HG03432 (cell line): ENCODE measurements at regions not wholly inside any gene's neighbourhood (a gene's known extent, or its start where the extent isn't known, plus 50 kb on each side); places are given as distances from the start of the nearest gene placed in this dataset.
A peak's percentile ranks its signal among the peaks of the same experiment; 100 is the strongest.
"Not testable (repeated sequence)": the region's sequence is repeated elsewhere in the genome, so short reads cannot be mapped to it uniquely, and the experiment has no call there.

ENCODE experiments used
- ATAC-seq: cut with Tn5 transposase; IDR thresholded peaks from one replicate; pipeline ENCODE4 v1.9.1; 2021; ENCODE audit warnings: mild to moderate bottlenecking, moderate library complexity; ENCODE audit not compliant: unreplicated experiment

DNA sequence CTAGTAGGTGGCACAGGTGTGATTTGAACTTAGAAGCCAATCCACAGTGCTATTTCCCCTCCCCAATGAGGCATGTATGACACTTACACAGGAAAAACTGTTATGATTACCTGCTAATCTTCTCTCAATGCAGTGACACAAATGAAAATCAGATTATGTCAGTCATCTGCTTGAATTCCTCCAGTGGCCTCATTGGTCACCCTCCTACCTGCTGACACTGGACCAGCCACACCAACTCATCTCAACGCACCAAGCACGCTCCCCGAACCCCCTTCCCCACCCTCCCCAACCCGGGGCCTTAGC is 82.2 kb upstream of the SEC11C start:
- ATAC-seq = no peak

GRCh38 chr18:59057969-59058368 is 81.7 kb upstream of the SEC11C start:
- no peak for ATAC-seq

DNA sequence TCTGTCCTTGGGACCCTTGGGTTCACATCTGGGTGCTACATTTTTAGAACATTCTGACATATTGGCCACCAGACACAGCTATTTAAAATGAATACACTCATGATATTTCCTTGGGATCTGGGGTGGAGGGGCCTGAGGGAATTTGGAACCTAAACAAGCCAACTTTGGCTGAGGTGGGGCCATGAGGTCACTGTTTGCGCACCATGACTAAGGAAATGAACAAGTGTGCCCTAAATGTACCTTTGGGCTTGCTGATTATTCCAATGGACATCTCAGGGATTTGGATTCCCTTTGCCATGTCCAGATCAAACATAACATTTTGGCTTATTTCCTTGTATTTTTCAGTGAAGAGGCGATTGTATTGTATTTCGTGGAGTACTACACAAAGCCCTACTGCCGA is 80.5 kb upstream of the SEC11C start:
- no peak for ATAC-seq

DNA sequence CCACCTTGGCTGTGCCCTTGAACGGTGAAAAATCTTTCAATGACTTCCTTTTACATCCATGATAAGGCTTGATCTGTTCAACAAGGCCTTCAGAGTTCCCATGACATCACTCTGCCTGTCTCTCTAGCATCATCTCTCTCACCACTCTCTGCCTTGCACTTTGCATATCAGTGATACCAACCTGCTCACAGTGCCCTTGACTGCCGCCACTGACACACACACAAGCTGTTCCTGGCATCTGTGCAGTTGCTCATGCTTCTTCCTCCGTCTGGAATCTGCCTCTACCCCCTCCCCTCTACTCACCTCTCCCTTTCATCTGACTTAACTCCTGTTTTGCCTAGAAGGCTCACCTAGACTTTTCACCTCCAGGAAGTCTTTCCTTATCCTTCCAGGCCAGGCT is 79.1 kb upstream of the SEC11C start:
- ATAC-seq = no peak

- ATAC-seq = peak; percentile 28
Measured at GRCh38 chr18:59061914-59062642, 77.6 kb upstream of the SEC11C start.

DNA sequence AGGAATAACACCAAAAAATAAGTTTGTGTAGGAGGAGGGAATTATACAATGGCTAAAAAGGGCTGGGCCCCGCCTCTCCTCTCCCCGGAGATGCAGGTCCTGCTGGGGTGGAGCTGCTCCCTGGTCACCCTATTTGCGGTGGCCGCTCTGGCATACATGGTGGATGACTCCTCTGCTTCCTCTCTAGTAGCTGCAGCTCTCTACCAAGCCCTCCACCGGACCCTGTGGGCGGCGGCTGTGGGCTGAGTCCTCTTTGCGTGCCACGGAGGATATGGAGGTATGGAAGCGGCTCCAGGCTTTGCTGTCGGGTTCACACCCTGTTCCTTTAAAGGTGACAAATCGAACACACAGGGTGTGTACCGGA is 77.1 kb upstream of the SEC11C start:
- ATAC-seq = peak; percentile 47

DNA sequence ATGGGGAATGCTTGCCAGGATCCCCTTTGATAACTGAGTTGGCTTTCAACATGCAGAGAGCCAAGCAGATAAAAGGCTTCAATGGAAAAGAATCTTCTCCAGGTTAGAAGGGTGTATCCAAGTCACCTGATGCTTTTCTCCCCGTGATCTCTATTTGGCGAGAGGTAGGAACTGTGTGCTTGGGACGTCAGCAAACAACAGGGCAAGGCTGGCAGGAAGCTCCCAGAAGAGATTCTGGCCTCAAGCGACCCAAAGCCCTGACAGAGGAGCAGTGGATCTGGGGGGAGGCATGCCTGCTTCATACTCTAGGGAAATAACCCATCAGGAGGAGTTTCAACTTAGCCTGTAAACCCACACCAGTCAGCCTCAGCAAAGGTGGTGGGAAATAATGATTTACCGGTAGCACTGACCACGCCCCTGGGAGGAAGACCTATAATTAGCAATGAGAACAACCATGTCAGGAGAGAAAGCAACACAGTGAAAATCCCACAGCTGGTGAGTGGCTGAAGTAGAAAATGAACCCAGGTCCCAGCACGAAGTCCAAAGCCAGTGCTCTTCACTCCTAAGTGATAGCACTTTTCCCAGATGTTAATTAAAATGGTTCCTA is 76.3 kb upstream of the SEC11C start:
- peak; percentile 47 for ATAC-seq

DNA sequence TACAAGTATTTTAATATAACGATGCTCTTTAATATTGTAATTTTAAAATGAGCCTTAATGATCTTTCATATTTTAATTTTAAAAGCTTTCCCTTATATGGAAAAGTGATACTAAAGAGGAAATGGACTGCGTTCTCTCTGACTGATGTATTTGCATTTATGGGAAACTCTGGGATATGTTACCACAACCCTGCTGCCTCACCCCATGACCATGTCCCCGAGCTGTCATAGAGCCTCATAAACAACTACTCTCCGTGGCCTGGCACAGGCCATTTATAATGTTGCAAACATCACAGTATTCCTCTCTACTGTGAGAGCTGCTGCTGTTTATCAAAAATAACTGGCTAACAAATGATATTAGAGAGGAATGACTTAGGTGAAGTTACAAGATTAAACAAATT is 75.8 kb upstream of the SEC11C start:
- no peak for ATAC-seq

DNA sequence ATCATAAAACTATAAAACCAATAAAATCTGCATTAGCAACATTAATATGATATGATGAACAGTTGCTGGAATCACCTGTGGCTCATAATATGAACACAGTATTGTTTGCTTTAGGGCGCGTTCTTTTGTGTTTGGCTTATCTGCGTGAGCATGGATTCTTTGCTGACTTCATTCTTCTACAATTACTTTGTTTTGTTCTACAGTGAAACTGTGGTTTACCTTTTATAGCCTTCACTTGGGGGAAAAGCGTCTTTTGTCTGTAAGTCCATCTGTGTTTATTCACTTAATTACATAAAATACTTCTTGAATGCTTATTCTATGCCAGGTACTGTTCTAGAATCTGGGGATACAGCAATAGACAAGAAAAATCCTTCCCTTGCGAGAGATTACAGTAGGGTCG is 74.0 kb upstream of the SEC11C start:
- no peak for ATAC-seq

DNA sequence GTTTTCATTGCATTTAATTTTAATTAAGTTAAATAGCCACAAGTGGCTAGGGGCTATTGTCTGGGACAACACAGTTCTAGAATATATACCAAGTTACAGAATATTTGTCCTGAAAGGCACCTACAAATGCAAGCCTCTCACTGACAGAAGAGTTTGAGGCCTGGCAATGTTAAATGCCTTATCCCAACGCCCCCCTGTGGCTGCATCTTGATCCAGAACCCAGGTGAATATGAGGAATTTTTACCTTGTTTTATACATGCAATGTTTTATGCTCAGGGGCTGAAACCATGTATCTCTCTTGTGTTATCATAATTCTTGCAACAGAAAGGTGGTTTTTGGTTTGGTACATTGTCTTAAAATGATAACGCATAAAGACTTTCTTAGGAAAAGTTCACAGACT is 71.8 kb upstream of the SEC11C start:
- no peak for ATAC-seq

DNA sequence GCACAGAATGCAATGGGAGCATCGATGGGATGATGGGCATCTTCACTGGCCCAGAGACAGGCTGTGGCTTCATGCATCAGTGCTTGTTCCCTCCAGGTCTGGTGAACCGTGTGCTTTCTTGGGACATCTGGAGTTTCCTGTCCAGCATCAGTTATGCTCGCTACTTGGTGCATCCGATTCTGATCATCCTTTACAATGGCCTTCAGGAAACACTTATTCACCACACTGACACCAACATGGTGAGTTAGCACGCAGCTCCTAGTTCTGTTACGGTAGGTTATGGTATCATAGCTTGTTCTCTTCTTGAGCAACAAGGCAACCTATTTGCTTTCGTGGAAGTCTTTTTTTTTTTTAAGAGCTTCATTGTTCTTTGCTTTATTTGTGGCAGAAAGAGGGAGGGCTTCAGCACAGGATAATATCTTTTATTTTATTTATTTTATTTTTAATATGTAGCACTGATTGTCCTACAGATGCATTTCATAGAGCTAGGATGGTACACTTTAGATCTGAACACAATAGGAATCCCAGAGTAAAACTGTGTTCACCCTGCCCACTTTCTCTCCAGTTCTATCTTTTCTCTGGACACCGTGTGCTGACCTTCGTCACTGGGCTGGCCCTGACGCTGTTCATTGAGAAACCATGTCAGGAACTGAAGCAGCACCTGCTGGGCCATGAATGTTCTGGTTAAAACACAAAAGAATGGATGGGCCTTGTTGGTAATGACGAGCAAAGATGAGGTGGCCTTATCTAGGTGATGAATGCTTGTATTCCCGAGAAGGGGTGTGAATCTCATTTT is 71.2 kb upstream of the SEC11C start:
- ATAC-seq = no peak

- peak; percentile 73 for ATAC-seq
Measured at GRCh38 chr18:59070181-59070912, 69.3 kb upstream of the SEC11C start.

DNA sequence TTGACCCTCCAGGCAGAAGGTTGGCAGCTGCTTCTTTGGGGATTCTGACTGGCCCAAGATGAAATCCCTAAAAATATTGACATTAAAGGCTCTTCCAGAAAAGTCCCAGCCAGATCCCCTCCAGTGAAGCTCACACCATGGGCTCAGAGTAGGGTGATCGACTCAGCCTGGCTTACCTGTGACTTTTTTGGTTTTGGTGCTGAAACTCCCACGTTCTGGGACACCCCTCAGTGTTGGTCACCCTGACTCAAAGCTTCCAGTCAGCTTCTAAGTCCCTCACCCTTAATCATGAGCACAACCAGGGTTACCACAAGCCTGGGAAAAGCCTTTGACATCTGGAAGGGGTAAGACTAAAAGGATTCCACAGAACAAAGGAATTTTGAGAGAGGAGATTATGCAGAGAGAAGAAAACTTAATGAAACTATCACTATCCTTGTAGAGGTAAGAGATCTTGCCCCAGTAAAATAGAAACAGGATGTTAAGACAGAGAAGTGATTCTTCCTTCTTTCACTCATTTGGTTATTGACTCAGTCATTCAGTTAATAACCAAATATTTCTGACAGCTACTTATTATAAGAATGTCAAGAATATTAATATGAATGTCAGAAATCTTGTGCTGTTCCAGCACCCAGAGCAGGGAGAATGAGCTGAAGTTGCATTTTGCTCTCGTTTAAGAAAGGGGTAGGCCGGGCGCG is 66.8 kb upstream of the SEC11C start:
- ATAC-seq = peak; percentile 68

- ATAC-seq = no peak
Measured at GRCh38 chr18:59075923-59076322, 63.8 kb upstream of the SEC11C start.

DNA sequence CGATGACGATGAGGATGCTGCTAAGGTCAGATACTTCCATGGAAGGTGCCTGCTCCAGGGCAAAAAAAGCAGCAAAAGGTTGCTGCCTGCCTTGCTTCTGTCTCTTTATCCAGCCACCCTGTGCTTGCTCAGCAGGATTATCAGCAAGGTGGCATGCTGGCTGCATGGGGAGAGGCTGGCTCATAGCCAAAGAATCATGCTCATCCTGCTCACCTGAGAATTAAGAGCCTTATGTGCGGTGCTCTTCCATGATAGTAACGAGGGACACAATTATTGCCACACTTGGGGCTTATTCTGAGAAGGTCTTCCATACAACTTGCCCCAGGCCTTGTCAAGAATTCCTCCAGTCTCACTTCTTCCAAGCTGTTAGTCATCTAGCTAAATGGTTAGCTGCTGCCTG is 60.4 kb upstream of the SEC11C start:
- no peak for ATAC-seq

- not testable (repeated sequence) for ATAC-seq
Measured at GRCh38 chr18:59079687-59080501, 59.8 kb upstream of the SEC11C start.

- ATAC-seq = no peak
Measured at GRCh38 chr18:59083136-59083818, 56.4 kb upstream of the SEC11C start.

DNA sequence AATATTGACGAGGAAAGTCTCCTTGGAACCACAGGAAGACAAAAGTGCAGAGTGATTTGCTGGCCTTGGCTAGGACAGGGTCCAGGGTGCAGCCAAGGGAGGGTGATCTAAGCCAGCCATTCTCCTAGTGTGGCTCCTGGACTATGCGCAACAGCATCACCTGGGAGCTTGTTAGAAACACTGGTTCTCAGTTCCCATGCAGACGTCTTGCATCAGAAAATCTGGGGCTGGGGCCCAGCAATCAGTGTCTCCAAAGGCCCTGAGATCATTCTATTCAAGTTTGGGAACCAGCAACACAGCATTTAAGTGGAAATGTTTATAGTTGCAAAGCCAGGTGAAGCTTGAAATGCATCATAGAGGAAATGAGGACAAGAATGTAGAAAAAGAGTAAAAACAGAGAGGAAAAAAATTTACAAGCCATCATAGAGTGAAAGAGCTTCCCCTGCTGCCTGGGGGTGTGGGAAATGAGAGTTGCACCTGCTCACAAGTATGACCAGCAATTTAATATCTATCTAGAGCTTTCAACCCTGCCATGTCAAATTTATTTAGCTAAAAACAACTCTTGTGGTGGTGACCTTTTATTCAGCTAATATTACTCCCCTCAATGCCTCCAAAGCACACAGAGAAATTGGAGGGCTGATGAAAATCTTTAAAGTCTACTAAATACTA is 54.4 kb upstream of the SEC11C start:
- no peak for ATAC-seq

GRCh38 chr18:59085797-59086196 is 53.9 kb upstream of the SEC11C start:
- ATAC-seq = no peak
